GM13976 (cell line): ENCODE measurements at regions not wholly inside any gene's neighbourhood (a gene's known extent, or its start where the extent isn't known, plus 50 kb on each side); places are given as distances from the start of the nearest gene placed in this dataset.

Experiments
- DNase-seq: peaks from one replicate; pipeline ENCODE4 v3.0.0; 2012; ENCODE audit warnings: low spot score
- in situ Hi-C: fragments of 300-500 bp; cut with MboI; formaldehyde crosslinking; loops from one replicate; pipeline ENCODE4 v1.12.0; 2022; ENCODE audit warnings: low sequenced_read_pairs, mixed read lengths, inconsistent platforms; ENCODE audit not compliant: unreplicated experiment
- TF ChIP-seq, protein P1 (sequence below): IDR thresholded peaks from 2 replicates; pipeline ENCODE4 v1.5.1; 2012; ENCODE audit warnings: borderline replicate concordance, mild to moderate bottlenecking; ENCODE audit not compliant: insufficient read depth; ENCODE audit errors: extremely low read depth, missing control alignments, control extremely low read depth

DNA sequence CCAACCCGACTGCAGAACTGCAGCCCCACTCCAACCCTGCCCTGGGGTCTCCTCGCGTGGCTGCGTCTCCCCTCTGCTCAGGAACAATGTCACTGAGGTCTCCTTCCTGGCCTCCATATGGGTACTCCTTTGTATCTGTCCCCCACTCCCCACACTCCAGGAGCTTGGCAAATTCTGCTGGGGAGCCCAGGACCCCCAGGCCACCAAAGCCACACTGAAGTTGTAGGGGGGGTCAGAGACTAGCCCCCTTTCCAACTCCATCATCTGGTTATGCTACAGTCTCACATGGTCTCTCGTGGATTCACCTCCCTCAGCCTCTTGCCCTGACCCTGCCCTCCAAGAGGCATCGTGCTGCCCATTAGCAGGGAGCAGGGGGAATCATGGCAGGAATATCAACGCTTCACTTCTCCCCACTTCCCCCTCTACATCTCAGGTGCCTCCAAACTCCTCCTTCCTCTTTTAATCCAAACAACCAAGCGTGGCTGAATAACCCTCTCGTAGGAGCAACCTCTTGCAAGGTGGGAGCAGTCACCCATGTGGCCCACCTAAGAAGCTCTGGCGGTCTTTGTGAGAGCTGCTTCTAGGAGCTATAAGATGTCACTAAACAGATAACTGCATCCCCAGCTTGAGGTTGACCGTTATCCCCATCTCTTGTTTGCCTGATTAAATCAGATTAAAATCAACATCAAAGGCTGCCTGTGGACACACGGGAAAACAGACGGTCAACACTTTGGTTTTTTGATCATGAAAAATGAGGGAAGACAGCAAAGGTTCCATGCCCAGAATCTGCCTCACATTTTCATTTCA is 86.4 kb downstream of the MIS18A start:
- in situ Hi-C loops, result no loop called here
- no peak for DNase-seq
- TF ChIP-seq, protein P1, sequence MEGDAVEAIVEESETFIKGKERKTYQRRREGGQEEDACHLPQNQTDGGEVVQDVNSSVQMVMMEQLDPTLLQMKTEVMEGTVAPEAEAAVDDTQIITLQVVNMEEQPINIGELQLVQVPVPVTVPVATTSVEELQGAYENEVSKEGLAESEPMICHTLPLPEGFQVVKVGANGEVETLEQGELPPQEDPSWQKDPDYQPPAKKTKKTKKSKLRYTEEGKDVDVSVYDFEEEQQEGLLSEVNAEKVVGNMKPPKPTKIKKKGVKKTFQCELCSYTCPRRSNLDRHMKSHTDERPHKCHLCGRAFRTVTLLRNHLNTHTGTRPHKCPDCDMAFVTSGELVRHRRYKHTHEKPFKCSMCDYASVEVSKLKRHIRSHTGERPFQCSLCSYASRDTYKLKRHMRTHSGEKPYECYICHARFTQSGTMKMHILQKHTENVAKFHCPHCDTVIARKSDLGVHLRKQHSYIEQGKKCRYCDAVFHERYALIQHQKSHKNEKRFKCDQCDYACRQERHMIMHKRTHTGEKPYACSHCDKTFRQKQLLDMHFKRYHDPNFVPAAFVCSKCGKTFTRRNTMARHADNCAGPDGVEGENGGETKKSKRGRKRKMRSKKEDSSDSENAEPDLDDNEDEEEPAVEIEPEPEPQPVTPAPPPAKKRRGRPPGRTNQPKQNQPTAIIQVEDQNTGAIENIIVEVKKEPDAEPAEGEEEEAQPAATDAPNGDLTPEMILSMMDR, result no peak

DNA sequence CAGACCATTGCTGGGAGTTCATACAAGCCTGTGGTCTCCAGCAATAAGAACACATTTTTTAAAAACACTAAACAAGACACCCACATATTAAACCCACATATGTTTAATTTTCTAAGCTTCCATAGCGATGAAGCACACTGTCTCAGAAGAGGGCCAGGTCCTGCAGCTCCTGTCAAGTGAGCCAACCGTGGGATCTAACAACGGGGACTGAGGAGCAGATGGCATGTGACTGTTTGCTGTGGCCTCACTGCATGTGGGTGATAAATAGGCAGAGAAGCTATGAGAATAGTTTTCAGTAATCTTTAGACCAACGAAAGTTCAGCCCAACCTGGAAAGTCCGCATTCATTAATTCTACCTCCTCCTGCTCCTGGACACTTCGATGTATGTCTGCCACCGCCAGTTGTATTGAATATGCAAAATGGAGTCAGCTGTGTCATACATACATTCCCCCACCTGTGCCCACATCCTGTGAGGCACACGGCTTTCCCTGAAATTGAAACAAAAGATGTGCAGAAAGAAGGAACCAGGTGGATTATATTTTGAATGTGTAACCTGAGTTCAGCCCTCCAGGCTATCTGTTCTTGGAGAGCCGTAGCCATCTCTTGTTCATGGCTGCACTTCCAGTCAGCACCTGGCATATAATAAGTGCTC is 88.2 kb downstream of the MIS18A start:
- no peak for DNase-seq
- in situ Hi-C loops, result no loop called here
- TF ChIP-seq, protein P1, result no peak

DNA sequence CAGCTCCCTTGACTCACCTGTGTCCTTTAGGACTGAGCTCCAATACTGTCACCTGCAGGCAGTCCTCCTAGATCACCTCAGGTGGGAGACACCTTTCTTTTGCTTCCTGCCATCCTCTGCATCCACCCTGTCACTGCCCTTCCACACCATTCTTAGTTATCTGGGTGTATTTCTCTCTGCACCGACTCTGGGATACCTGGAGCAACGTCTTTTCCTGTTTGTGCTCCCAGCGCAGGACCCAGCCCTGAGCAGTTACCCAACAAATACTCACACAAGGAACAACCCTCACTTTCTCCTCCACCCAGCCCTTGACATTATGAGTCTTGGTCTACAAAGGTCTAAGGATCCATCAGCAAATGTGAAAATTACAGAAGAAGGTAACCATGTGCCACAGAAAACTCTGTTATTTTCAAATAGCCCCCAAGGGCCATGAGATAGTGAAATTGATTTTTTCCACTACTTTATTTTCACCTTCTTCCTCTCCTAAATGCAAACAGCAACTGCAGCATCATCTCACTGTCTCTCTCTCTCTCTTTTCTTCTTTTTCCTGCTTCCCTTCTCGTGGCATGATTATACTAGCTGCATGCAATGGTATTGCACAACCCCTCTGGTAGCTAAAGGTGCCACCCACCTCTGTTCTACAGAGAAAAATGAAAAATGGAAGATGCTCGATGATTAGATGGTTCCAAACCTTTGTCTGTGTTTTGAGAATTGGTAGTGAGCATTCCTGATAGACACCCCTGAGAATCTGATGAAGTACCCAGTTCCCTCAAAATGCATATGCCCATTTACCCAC is 89.0 kb downstream of the MIS18A start:
- no peak for DNase-seq
- in situ Hi-C loops, result no loop called here
- TF ChIP-seq, protein P1, result no peak

DNA sequence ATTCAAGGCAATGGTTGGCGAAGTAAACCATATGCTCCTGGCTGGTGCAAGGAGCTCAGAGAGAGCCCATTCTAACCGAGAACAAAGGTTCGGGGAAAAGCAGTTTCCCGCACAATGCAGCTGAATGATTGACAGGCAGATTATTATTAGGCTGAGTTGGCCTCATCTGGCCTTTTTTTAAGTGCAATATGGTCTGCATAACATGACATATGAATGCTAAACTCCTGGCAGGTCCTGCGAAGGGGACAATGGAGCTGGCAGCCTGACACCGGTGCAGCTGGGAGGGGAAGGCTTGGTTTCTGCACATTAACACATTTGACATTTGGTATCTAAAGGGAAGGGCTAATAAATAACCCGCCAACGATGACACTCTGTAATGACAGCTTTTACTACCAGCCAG is 92.0 kb downstream of the MIS18A start:
- in situ Hi-C loops, result no loop called here
- TF ChIP-seq, protein P1, result no peak
- no peak for DNase-seq

DNA sequence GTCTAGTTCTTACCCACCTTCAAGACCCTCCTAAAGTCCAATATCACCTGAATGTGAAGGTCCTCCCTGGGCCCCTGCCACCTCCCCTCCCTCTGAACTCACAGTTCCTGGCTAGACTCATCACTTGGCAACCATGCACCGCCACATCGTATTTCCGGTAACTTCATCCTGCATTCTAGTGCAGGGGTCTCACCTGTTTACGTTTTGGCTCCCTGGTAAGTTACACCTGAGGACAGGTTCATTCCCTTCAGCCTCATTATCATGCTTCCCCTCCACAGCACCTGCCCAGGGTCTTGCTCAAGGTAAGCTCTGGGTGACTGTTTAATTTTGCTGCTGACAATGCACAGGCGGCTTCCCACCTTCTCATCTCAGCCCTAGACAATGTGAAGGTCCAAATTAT is 93.1 kb downstream of the MIS18A start:
- TF ChIP-seq, protein P1, result no peak
- in situ Hi-C loops, result no loop called here
- DNase-seq, result no peak

DNA sequence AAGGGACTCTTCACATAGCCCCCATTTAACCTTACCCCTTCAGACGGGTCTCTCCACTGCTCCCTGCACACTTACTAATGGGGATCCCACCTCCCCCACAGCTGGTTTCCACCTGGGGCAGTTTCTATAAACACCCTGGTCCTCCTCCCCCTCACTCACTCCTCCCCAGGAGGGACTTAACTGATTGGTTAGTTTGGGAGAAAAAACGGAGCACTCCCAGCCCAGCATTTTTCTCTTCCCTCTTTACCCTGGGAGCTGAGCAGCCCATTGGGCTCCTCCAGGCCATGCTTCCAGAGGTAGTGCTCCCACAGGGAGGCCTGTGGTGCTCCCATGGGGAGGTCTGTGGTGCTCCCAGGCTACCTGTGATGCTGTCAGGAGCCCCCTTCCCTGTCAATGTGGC is 93.7 kb downstream of the MIS18A start:
- no peak for DNase-seq
- TF ChIP-seq, protein P1, result no peak
- in situ Hi-C loops, result no loop called here
